ENCODE measurements at regions not wholly inside any gene's neighbourhood (a gene's known extent, or its start where the extent isn't known, plus 50 kb on each side); places are given as distances from the start of the nearest gene placed in this dataset.

DNA sequence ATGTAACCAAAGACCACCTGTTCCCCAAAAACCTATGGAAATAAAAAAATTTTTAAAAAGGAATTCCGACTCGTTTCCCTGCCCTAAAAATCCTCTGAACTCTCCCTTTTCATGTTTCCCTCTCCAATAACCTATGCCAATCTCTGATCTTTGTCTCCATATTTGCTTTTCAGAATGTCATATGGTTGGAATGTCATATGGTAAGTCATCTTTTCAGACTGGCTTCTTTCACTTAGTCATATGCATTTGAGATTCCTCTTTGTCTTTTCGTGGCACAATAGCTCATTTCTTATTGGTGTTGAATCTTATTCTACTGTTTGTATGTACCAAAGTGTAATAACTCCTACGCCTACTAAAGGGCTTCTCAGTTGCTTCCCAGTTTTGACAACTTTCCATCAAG lies 117.5 kb downstream of the BACH1 start:
- TF ChIP-seq, protein P1, sequence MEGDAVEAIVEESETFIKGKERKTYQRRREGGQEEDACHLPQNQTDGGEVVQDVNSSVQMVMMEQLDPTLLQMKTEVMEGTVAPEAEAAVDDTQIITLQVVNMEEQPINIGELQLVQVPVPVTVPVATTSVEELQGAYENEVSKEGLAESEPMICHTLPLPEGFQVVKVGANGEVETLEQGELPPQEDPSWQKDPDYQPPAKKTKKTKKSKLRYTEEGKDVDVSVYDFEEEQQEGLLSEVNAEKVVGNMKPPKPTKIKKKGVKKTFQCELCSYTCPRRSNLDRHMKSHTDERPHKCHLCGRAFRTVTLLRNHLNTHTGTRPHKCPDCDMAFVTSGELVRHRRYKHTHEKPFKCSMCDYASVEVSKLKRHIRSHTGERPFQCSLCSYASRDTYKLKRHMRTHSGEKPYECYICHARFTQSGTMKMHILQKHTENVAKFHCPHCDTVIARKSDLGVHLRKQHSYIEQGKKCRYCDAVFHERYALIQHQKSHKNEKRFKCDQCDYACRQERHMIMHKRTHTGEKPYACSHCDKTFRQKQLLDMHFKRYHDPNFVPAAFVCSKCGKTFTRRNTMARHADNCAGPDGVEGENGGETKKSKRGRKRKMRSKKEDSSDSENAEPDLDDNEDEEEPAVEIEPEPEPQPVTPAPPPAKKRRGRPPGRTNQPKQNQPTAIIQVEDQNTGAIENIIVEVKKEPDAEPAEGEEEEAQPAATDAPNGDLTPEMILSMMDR (IDR thresholded peaks at IDR 0.05), result no peak
- no peak for TF ChIP-seq POLR2A (IDR thresholded peaks at IDR 0.05)

Measured in thyroid gland (tissue), 4 donors.